Colonic mucosa (tissue), 4 donors: ENCODE measurements at regions not wholly inside any gene's neighbourhood (a gene's known extent, or its start where the extent isn't known, plus 50 kb on each side); places are given as distances from the start of the nearest gene placed in this dataset.

ENCODE experiments used
- DNase-seq: peaks from one replicate; pipeline ENCODE4 v3.0.0-alpha.2; 2020
- H3K27ac ChIP-seq: fragments of 200-600 bp; one replicate; pipeline ENCODE4 v1.8.0; 2021
- H3K27me3 ChIP-seq: fragments of 200-600 bp; one replicate; pipeline ENCODE4 v1.8.0; 2021
- H3K36me3 ChIP-seq: fragments of 200-600 bp; one replicate; pipeline ENCODE4 v1.8.0; 2021
- H3K4me1 ChIP-seq: fragments of 200-600 bp; one replicate; pipeline ENCODE4 v1.8.0; 2021; ENCODE audit warnings: mild to moderate bottlenecking
- H3K4me3 ChIP-seq: fragments of 200-600 bp; one replicate; pipeline ENCODE4 v1.8.0; 2021
- H3K9ac ChIP-seq, 2 donors: one replicate each; pipeline ENCODE4 v1.7.0; 2013; ENCODE audit warnings: control low read depth in 2 of 2, low read depth in 2 of 2, low read length in 2 of 2
- H3K9me3 ChIP-seq: fragments of 200-600 bp; one replicate; pipeline ENCODE4 v1.8.0; 2021
- intact Hi-C: fragments of 100-400 bp; cut with DNase I; formaldehyde crosslinking; loops from one replicate; pipeline ENCODE4 v1.14.1; 2022
- TF ChIP-seq, protein P1 (sequence below): fragments of 200-600 bp; IDR thresholded peaks from one replicate; pipeline ENCODE4 v1.8.0; 2022; ENCODE audit warnings: antibody characterized with exemption, mild to moderate bottlenecking
- donor health status: healthy.
- donor health status: DM: no; HTN: no; CAD: no.
- donor health status: DM: no; HTN: no; CAD: no.

DNA sequence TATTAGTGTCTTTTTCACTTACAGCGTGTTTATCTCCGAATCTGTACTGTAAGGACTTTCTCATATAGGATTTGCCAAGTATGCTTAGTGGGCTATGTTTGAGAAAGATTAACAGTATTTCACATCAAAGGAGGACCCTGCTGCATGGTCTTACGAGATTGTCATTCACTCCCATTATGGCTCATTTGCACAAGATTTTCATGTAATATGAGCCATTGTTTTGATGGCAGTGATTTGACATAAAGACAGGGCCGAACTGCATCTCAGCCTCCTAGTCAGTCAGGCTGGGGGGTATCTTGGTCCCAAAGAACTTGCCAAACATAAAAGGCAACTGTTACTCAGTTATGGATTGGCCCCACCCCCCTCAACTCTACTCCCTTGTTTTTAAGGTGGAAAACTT, 205.9 kb downstream of the ZIC1 start:
- TF ChIP-seq, protein P1, sequence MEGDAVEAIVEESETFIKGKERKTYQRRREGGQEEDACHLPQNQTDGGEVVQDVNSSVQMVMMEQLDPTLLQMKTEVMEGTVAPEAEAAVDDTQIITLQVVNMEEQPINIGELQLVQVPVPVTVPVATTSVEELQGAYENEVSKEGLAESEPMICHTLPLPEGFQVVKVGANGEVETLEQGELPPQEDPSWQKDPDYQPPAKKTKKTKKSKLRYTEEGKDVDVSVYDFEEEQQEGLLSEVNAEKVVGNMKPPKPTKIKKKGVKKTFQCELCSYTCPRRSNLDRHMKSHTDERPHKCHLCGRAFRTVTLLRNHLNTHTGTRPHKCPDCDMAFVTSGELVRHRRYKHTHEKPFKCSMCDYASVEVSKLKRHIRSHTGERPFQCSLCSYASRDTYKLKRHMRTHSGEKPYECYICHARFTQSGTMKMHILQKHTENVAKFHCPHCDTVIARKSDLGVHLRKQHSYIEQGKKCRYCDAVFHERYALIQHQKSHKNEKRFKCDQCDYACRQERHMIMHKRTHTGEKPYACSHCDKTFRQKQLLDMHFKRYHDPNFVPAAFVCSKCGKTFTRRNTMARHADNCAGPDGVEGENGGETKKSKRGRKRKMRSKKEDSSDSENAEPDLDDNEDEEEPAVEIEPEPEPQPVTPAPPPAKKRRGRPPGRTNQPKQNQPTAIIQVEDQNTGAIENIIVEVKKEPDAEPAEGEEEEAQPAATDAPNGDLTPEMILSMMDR = no peak
- Histone ChIP-seq H3K36me3 (no peaks in the 10 kb centered on the region), H3K9ac (no peak overlapping the region), H3K4me1 (no peaks in the 10 kb centered on the region), H3K27ac (no peak overlapping the region), H3K4me3 (no peak overlapping the region), H3K27me3 (no peaks in the 10 kb centered on the region), H3K9me3 (no peaks in the 10 kb centered on the region)
- DNase-seq = no peak
- intact Hi-C loops = no loop called here

GRCh38 chr3:147616998-147617619, 207.9 kb downstream of the ZIC1 start:
- no peak for DNase-seq
- H3K27ac ChIP-seq = no peak overlapping the region
- TF ChIP-seq, protein P1 = no peak

DNA sequence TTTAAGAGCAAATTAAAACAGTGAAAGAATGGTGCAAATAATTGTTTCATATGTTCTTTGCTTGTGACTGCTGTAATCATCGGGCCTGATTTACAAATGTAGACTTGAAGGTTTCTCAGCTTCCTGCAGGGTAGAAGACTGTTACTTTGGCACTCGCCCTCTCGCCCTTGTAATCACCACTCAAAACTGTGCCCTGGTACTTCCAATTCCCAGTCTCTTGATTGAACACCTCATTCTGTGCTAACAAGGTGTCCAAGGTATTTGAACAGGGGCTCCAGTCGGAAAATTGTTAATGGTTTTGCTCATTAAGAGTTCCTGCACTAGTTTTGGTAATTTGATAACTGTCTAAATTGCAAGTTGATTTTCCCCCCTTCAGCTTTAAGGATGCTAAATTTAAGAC, 209.5 kb downstream of the ZIC1 start:
- Histone ChIP-seq H3K4me3 (no peak overlapping the region), H3K36me3 (no peaks in the 10 kb centered on the region), H3K27ac (no peak overlapping the region), H3K27me3 (no peaks in the 10 kb centered on the region), H3K9me3 (no peaks in the 10 kb centered on the region), H3K9ac (no peak overlapping the region), H3K4me1 (no peaks in the 10 kb centered on the region)
- DNase-seq = no peak
- intact Hi-C loops = no loop called here
- TF ChIP-seq, protein P1 = no peak

More at GRCh38 chr3:147616998-147617619, 207.9 kb downstream of the ZIC1 start:
- Histone ChIP-seq H3K27me3 (no peaks in the 10 kb centered on the region), H3K4me3 (no peak overlapping the region), H3K4me1 (no peaks in the 10 kb centered on the region), H3K9ac (no peak overlapping the region), H3K9me3 (no peaks in the 10 kb centered on the region), H3K36me3 (no peaks in the 10 kb centered on the region)
- intact Hi-C loops = no loop called here

DNA sequence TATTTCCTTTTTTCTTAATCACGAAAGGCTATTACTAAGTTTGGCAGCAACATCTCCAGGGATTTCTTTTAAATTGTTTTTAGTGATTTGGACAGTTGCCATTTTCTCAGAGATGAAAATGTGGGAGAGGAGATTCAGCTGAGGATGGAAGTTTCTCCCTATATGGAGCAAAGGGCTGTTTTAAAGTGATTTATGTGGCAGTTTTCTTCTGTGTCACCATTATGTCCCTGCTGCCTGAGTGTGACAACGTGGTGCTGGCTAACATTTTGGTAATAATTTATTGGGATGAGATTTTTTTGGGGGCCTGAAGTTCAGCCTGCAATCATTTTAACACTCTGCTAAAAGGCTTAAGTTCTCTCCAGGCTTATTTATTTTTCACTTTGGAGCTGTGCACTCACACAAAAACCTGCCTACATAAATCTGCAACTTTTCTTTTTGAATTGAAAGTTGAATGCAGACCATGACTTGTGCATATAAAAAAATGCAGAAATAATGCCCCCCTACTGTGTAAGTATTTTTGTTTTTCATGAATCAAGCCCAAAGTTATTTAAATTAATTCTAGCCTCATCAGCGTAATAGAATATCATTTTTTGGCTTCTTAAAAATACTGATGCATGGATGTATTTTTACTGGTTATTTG, 210.9 kb downstream of the ZIC1 start:
- Histone ChIP-seq H3K9ac (no peak overlapping the region), H3K36me3 (no peaks in the 10 kb centered on the region), H3K4me3 (no peak overlapping the region), H3K4me1 (no peaks in the 10 kb centered on the region), H3K9me3 (no peaks in the 10 kb centered on the region), H3K27me3 (no peaks in the 10 kb centered on the region), H3K27ac (no peak overlapping the region)
- intact Hi-C loops = no loop called here
- TF ChIP-seq, protein P1 = no peak
- DNase-seq = no peak

DNA sequence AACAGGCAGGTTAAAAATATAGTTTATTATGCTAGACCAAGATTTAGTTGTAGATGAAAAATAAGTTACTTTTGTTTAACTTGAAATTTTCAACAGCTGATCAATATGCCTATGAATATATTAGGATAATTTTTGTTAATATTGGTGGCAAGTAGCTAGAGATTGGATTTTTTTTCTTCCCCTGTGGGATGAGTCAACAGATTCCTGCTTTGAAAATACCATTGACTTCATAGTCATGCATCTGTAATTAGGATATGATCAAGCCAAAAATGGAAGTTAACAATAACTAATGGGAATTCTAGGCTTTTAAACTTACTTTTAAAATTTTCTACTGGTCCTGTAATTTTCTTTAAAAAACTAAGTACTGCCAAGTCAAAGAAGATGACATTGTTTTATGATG, 211.7 kb downstream of the ZIC1 start:
- no peaks in the 10 kb centered on the region for H3K4me1 ChIP-seq
- DNase-seq = no peak
- TF ChIP-seq, protein P1 = no peak
- H3K9ac ChIP-seq = no peak overlapping the region
- no peak overlapping the region for H3K27ac ChIP-seq
- intact Hi-C loops = no loop called here
- H3K4me3 ChIP-seq = no peak overlapping the region
- no peaks in the 10 kb centered on the region for H3K9me3 ChIP-seq
- H3K36me3 ChIP-seq = no peaks in the 10 kb centered on the region
- no peaks in the 10 kb centered on the region for H3K27me3 ChIP-seq
